Parathyroid adenoma (tissue), 2 donors: ENCODE measurements at regions not wholly inside any gene's neighbourhood (a gene's known extent, or its start where the extent isn't known, plus 50 kb on each side); places are given as distances from the start of the nearest gene placed in this dataset.

ENCODE experiments used
- H2AFZ ChIP-seq: fragments of 300-600 bp; sonication (generic); one replicate; pipeline ENCODE4 v1.7.0; 2017; ENCODE audit warnings: antibody characterized with exemption, mild to moderate bottlenecking
- H3K27ac ChIP-seq: fragments of 300-600 bp; sonication (generic); one replicate; pipeline ENCODE4 v1.7.0; 2017
- H3K27me3 ChIP-seq: fragments of 300-600 bp; sonication (generic); one replicate; pipeline ENCODE4 v1.7.0; 2017; ENCODE audit warnings: low read length; ENCODE audit not compliant: control insufficient read depth, insufficient read depth
- H3K36me3 ChIP-seq: fragments of 300-600 bp; sonication (generic); one replicate; pipeline ENCODE4 v1.7.0; 2017; ENCODE audit warnings: low read length; ENCODE audit not compliant: control insufficient read depth, insufficient read depth
- H3K4me1 ChIP-seq: fragments of 300-600 bp; sonication (generic); one replicate; pipeline ENCODE4 v1.7.0; 2017; ENCODE audit warnings: control low read depth
- H3K4me2 ChIP-seq: fragments of 300-600 bp; sonication (generic); one replicate; pipeline ENCODE4 v1.7.0; 2017; ENCODE audit warnings: low read length
- H3K4me3 ChIP-seq: fragments of 300-600 bp; sonication (generic); one replicate; pipeline ENCODE4 v1.7.0; 2017; ENCODE audit warnings: low read depth, low read length
- H3K79me2 ChIP-seq: fragments of 300-600 bp; sonication (generic); one replicate; pipeline ENCODE4 v1.7.0; 2017; ENCODE audit warnings: control low read depth
- H3K9ac ChIP-seq: fragments of 300-600 bp; sonication (generic); one replicate; pipeline ENCODE4 v1.7.0; 2017; ENCODE audit warnings: mild to moderate bottlenecking
- H3K9me3 ChIP-seq: fragments of 300-600 bp; sonication (generic); one replicate; pipeline ENCODE4 v1.7.0; 2017; ENCODE audit warnings: low read length; ENCODE audit not compliant: control insufficient read depth
- CTCF ChIP-seq: fragments of 300-600 bp; sonication (generic); IDR thresholded peaks from one replicate; pipeline ENCODE4 v1.7.0; 2017; ENCODE audit warnings: antibody characterized with exemption, mild to moderate bottlenecking
- donor health status: primary hyperparathyroidism.

- Histone ChIP-seq H3K36me3 (no peaks in the 10 kb centered on the region), H3K4me3 (no peak overlapping the region), H2AFZ (no peak overlapping the region), H3K27ac (no peak overlapping the region), H3K9ac (no peak overlapping the region), H3K9me3 (no peaks in the 10 kb centered on the region), H3K79me2 (no peaks in the 10 kb centered on the region), H3K27me3 (no peaks in the 10 kb centered on the region), H3K4me1 (no peaks in the 10 kb centered on the region), H3K4me2 (no peak overlapping the region)
- no peak for TF ChIP-seq CTCF
Observed at GRCh38 chr9:81787747-81788632, 98.6 kb upstream of the TLE1 start.

- no peak overlapping the region for H3K9ac ChIP-seq
- H3K4me1 ChIP-seq = no peaks in the 10 kb centered on the region
- no peak overlapping the region for H3K27ac ChIP-seq
- H3K4me2 ChIP-seq = no peak overlapping the region
- H3K36me3 ChIP-seq = no peaks in the 10 kb centered on the region
- H3K4me3 ChIP-seq = no peak overlapping the region
- no peaks in the 10 kb centered on the region for H3K79me2 ChIP-seq
- H2AFZ ChIP-seq = no peak overlapping the region
- no peak for TF ChIP-seq CTCF
- H3K9me3 ChIP-seq = no peaks in the 10 kb centered on the region
- H3K27me3 ChIP-seq = no peaks in the 10 kb centered on the region
Observed at GRCh38 chr9:81789721-81790120, 100.4 kb upstream of the TLE1 start.

- Histone ChIP-seq H3K9ac (no peak overlapping the region), H3K27me3 (no peaks in the 10 kb centered on the region), H3K36me3 (no peaks in the 10 kb centered on the region), H2AFZ (no peak overlapping the region), H3K79me2 (no peaks in the 10 kb centered on the region), H3K4me1 (no peaks in the 10 kb centered on the region), H3K27ac (no peak overlapping the region), H3K4me3 (no peak overlapping the region), H3K9me3 (no peaks in the 10 kb centered on the region), H3K4me2 (no peak overlapping the region)
- no peak for TF ChIP-seq CTCF
Observed at GRCh38 chr9:81790166-81790565, 100.8 kb upstream of the TLE1 start.

GRCh38 chr9:81791076-81791475, 101.7 kb upstream of the TLE1 start:
- Histone ChIP-seq H3K36me3 (no peaks in the 10 kb centered on the region), H3K4me3 (no peak overlapping the region), H2AFZ (no peak overlapping the region), H3K4me1 (no peaks in the 10 kb centered on the region), H3K27me3 (no peaks in the 10 kb centered on the region), H3K9me3 (no peaks in the 10 kb centered on the region), H3K27ac (no peak overlapping the region), H3K79me2 (no peaks in the 10 kb centered on the region), H3K4me2 (no peak overlapping the region), H3K9ac (no peak overlapping the region)
- no peak for TF ChIP-seq CTCF

- Histone ChIP-seq H3K9me3 (no peaks in the 10 kb centered on the region), H2AFZ (no peak overlapping the region), H3K4me1 (no peaks in the 10 kb centered on the region), H3K4me3 (no peak overlapping the region), H3K9ac (no peak overlapping the region), H3K27ac (no peak overlapping the region), H3K36me3 (no peaks in the 10 kb centered on the region), H3K27me3 (no peaks in the 10 kb centered on the region), H3K79me2 (no peaks in the 10 kb centered on the region), H3K4me2 (no peak overlapping the region)
- TF ChIP-seq CTCF = no peak
Observed at GRCh38 chr9:81798606-81799005, 109.3 kb upstream of the TLE1 start.
